Activated naive CD4-positive, alpha-beta T cell treated with anti-CD3 and anti-CD28 coated beads, Interleukin-2, amount 50 U/mL, for 24 hours (primary cell): ENCODE measurements at regions not wholly inside any gene's neighbourhood (a gene's known extent, or its start where the extent isn't known, plus 50 kb on each side); places are given as distances from the start of the nearest gene placed in this dataset.
A peak's percentile ranks its signal among the peaks of the same experiment; 100 is the strongest.
"Not testable (repeated sequence)": the region's sequence is repeated elsewhere in the genome, so short reads cannot be mapped to it uniquely, and the experiment has no call there.

Experiments used
- H3K27ac Mint-ChIP-seq: one replicate; pipeline ENCODE4 v1.8.0; 2021; ENCODE audit warnings: mild to moderate bottlenecking, mixed read lengths
- H3K27me3 Mint-ChIP-seq: one replicate; pipeline ENCODE4 v1.8.0; 2021; ENCODE audit warnings: mixed read lengths
- H3K36me3 Mint-ChIP-seq: one replicate; pipeline ENCODE4 v1.8.0; 2021; ENCODE audit warnings: mixed read lengths
- H3K4me1 Mint-ChIP-seq: one replicate; pipeline ENCODE4 v1.8.0; 2021; ENCODE audit warnings: mixed read lengths
- H3K4me3 Mint-ChIP-seq: one replicate; pipeline ENCODE4 v1.8.0; 2021; ENCODE audit warnings: mild to moderate bottlenecking, mixed read lengths
- H3K9me3 Mint-ChIP-seq: one replicate; pipeline ENCODE4 v1.8.0; 2021; ENCODE audit warnings: mixed read lengths

- Mint-ChIP-seq H3K36me3 (no peaks in the 10 kb centered on the region), H3K9me3 (no peaks in the 10 kb centered on the region), H3K27ac (peak overlapping the region; percentile 92), H3K27me3 (no peaks in the 10 kb centered on the region), H3K4me1 (peaks cover 54% of the 10 kb centered on the region), H3K4me3 (peak overlapping the region; percentile 43)
Observed at GRCh38 chr3:18556503-18557135, 131.5 kb upstream of the SATB1 start.

- Mint-ChIP-seq H3K9me3 (no peaks in the 10 kb centered on the region), H3K27ac (peak overlapping the region; percentile 92), H3K4me1 (peaks cover 53% of the 10 kb centered on the region), H3K27me3 (no peaks in the 10 kb centered on the region), H3K4me3 (peak overlapping the region; percentile 43), H3K36me3 (no peaks in the 10 kb centered on the region)
Observed at GRCh38 chr3:18556001-18556408, 130.9 kb upstream of the SATB1 start.

GRCh38 chr3:18552579-18553105, 127.5 kb upstream of the SATB1 start:
- H3K4me1 Mint-ChIP-seq = peaks cover 20% of the 10 kb centered on the region
- not testable (repeated sequence) for H3K27me3 Mint-ChIP-seq, H3K4me3 Mint-ChIP-seq, H3K27ac Mint-ChIP-seq, H3K9me3 Mint-ChIP-seq
- H3K36me3 Mint-ChIP-seq = peaks cover 11% of the 10 kb centered on the region

- Mint-ChIP-seq H3K27ac (no peak overlapping the region), H3K27me3 (no peaks in the 10 kb centered on the region), H3K9me3 (peaks cover 17% of the 10 kb centered on the region), H3K4me1 (no peaks in the 10 kb centered on the region), H3K4me3 (no peak overlapping the region), H3K36me3 (peaks cover 16% of the 10 kb centered on the region)
Observed at GRCh38 chr3:18546632-18547031, 121.5 kb upstream of the SATB1 start.

GRCh38 chr3:18544146-18544545, 119.0 kb upstream of the SATB1 start:
- Mint-ChIP-seq H3K9me3 (peaks cover 17% of the 10 kb centered on the region), H3K36me3 (peaks cover 13% of the 10 kb centered on the region), H3K27ac (no peak overlapping the region), H3K4me1 (no peaks in the 10 kb centered on the region), H3K27me3 (no peaks in the 10 kb centered on the region), H3K4me3 (no peak overlapping the region)

- Mint-ChIP-seq H3K27ac (no peak overlapping the region), H3K9me3 (no peaks in the 10 kb centered on the region), H3K4me1 (no peaks in the 10 kb centered on the region), H3K27me3 (no peaks in the 10 kb centered on the region), H3K36me3 (peaks cover 3% of the 10 kb centered on the region), H3K4me3 (no peak overlapping the region)
Observed at GRCh38 chr3:18538463-18539230, 113.5 kb upstream of the SATB1 start.

GRCh38 chr3:18533039-18533438, 107.9 kb upstream of the SATB1 start:
- H3K27me3 Mint-ChIP-seq = no peaks in the 10 kb centered on the region
- H3K4me3 Mint-ChIP-seq = no peak overlapping the region
- no peak overlapping the region for H3K27ac Mint-ChIP-seq
- H3K4me1 Mint-ChIP-seq = peaks cover 2% of the 10 kb centered on the region
- peaks cover 20% of the 10 kb centered on the region for H3K36me3 Mint-ChIP-seq
- no peaks in the 10 kb centered on the region for H3K9me3 Mint-ChIP-seq

- no peak overlapping the region for H3K27ac Mint-ChIP-seq
- H3K9me3 Mint-ChIP-seq = no peaks in the 10 kb centered on the region
- no peak overlapping the region for H3K4me3 Mint-ChIP-seq
- H3K36me3 Mint-ChIP-seq = peaks cover 24% of the 10 kb centered on the region
- no peaks in the 10 kb centered on the region for H3K27me3 Mint-ChIP-seq
- H3K4me1 Mint-ChIP-seq = peaks cover 6% of the 10 kb centered on the region
Observed at GRCh38 chr3:18531662-18532061, 106.5 kb upstream of the SATB1 start.

GRCh38 chr3:18529631-18530030, 104.5 kb upstream of the SATB1 start:
- peaks cover 6% of the 10 kb centered on the region for H3K4me1 Mint-ChIP-seq
- H3K36me3 Mint-ChIP-seq = peaks cover 41% of the 10 kb centered on the region
- no peak overlapping the region for H3K27ac Mint-ChIP-seq
- no peaks in the 10 kb centered on the region for H3K9me3 Mint-ChIP-seq
- no peak overlapping the region for H3K4me3 Mint-ChIP-seq
- no peaks in the 10 kb centered on the region for H3K27me3 Mint-ChIP-seq

- H3K4me1 Mint-ChIP-seq = peaks cover 6% of the 10 kb centered on the region
- peaks cover 53% of the 10 kb centered on the region for H3K36me3 Mint-ChIP-seq
- H3K27ac Mint-ChIP-seq = no peak overlapping the region
- H3K9me3 Mint-ChIP-seq = peaks cover 4% of the 10 kb centered on the region
- H3K4me3 Mint-ChIP-seq = no peak overlapping the region
- no peaks in the 10 kb centered on the region for H3K27me3 Mint-ChIP-seq
Observed at GRCh38 chr3:18527691-18528090, 102.6 kb upstream of the SATB1 start.

GRCh38 chr3:18526667-18527066, 101.5 kb upstream of the SATB1 start:
- Mint-ChIP-seq H3K27ac (no peak overlapping the region), H3K9me3 (peaks cover 4% of the 10 kb centered on the region), H3K36me3 (peaks cover 51% of the 10 kb centered on the region), H3K4me1 (peaks cover 6% of the 10 kb centered on the region), H3K4me3 (no peak overlapping the region), H3K27me3 (no peaks in the 10 kb centered on the region)

- H3K4me1 Mint-ChIP-seq, H3K36me3 Mint-ChIP-seq, H3K27me3 Mint-ChIP-seq, H3K27ac Mint-ChIP-seq, H3K4me3 Mint-ChIP-seq, H3K9me3 Mint-ChIP-seq: not testable (repeated sequence)
Observed at GRCh38 chr3:18516170-18516569, 91.0 kb upstream of the SATB1 start.

GRCh38 chr3:18513091-18513490, 88.0 kb upstream of the SATB1 start:
- Mint-ChIP-seq H3K27ac (no peak overlapping the region), H3K9me3 (no peaks in the 10 kb centered on the region)

GRCh38 chr3:18512007-18512406, 86.9 kb upstream of the SATB1 start:
- Mint-ChIP-seq H3K27ac (no peak overlapping the region), H3K4me3 (no peak overlapping the region), H3K27me3 (no peaks in the 10 kb centered on the region), H3K36me3 (peaks cover 9% of the 10 kb centered on the region), H3K4me1 (peaks cover 9% of the 10 kb centered on the region), H3K9me3 (no peaks in the 10 kb centered on the region)

More at GRCh38 chr3:18513091-18513490, 88.0 kb upstream of the SATB1 start:
- Mint-ChIP-seq H3K4me3 (no peak overlapping the region), H3K4me1 (peaks cover 9% of the 10 kb centered on the region), H3K27me3 (no peaks in the 10 kb centered on the region), H3K36me3 (peaks cover 9% of the 10 kb centered on the region)

- Mint-ChIP-seq H3K9me3 (no peaks in the 10 kb centered on the region), H3K27me3 (no peaks in the 10 kb centered on the region), H3K4me1 (peaks cover 9% of the 10 kb centered on the region), H3K36me3 (peaks cover 9% of the 10 kb centered on the region), H3K27ac (no peak overlapping the region), H3K4me3 (no peak overlapping the region)
Observed at GRCh38 chr3:18510947-18511346, 85.8 kb upstream of the SATB1 start.

GRCh38 chr3:18507333-18507732, 82.2 kb upstream of the SATB1 start:
- Mint-ChIP-seq H3K27me3 (no peaks in the 10 kb centered on the region), H3K4me3 (no peak overlapping the region), H3K9me3 (no peaks in the 10 kb centered on the region), H3K4me1 (peaks cover 12% of the 10 kb centered on the region), H3K36me3 (peaks cover 8% of the 10 kb centered on the region), H3K27ac (no peak overlapping the region)
